SIG-M5 treated with dmso at 0.1 percent for 504 hours (cell line): ENCODE measurements at regions not wholly inside any gene's neighbourhood (a gene's known extent, or its start where the extent isn't known, plus 50 kb on each side); places are given as distances from the start of the nearest gene placed in this dataset.

Source experiments
- DNase-seq: peaks from one replicate; lab custom pipeline; 2025; ENCODE audit not compliant: unreplicated experiment; lab: John Stamatoyannopoulos, UW

GRCh38 chr20:18995455-18995854, 181.9 kb downstream of the SCP2D1 start:
- DNase-seq: no peak

- DNase-seq: no peak
These were observed 185.5 kb downstream of the SCP2D1 start for GRCh38 chr20:18999086-18999485.

- no peak for DNase-seq
These were observed 186.5 kb downstream of the SCP2D1 start for GRCh38 chr20:19000078-19000477.

- DNase-seq: no peak
These were observed 187.6 kb downstream of the SCP2D1 start for GRCh38 chr20:19001177-19001576.

GRCh38 chr20:19003366-19004336, 190.1 kb downstream of the SCP2D1 start:
- DNase-seq: no peak

GRCh38 chr20:19004975-19005374, 191.4 kb downstream of the SCP2D1 start:
- DNase-seq: no peak

- DNase-seq: peak; percentile 27
These were observed 194.9 kb downstream of the SCP2D1 start for GRCh38 chr20:19008497-19008896.

- peak; percentile 28 for DNase-seq
These were observed 195.6 kb downstream of the SCP2D1 start for GRCh38 chr20:19009081-19009688.

- DNase-seq: peak; percentile 76
These were observed 199.1 kb downstream of the SCP2D1 start for GRCh38 chr20:19012676-19013075.

GRCh38 chr20:19013907-19014306, 198.5 kb upstream of the SLC24A3 start:
- no peak for DNase-seq

GRCh38 chr20:19015351-19016139, 196.9 kb upstream of the SLC24A3 start:
- DNase-seq: peak; percentile 66

GRCh38 chr20:19016140-19016497, 196.3 kb upstream of the SLC24A3 start:
- DNase-seq: no peak

- peak; percentile 40 for DNase-seq
These were observed 195.2 kb upstream of the SLC24A3 start for GRCh38 chr20:19017104-19017690.

GRCh38 chr20:19018881-19019280, 193.6 kb upstream of the SLC24A3 start:
- no peak for DNase-seq

- DNase-seq: no peak
These were observed 192.6 kb upstream of the SLC24A3 start for GRCh38 chr20:19019734-19020364.

GRCh38 chr20:19021406-19022117, 190.9 kb upstream of the SLC24A3 start:
- DNase-seq: no peak

GRCh38 chr20:19022118-19022575, 190.3 kb upstream of the SLC24A3 start:
- no peak for DNase-seq

- DNase-seq: no peak
These were observed 189.5 kb upstream of the SLC24A3 start for GRCh38 chr20:19022791-19023448.

GRCh38 chr20:19024296-19025035, 188.0 kb upstream of the SLC24A3 start:
- no peak for DNase-seq
